ENCODE measurements at regions not wholly inside any gene's neighbourhood (a gene's known extent, or its start where the extent isn't known, plus 50 kb on each side); places are given as distances from the start of the nearest gene placed in this dataset.
A peak's percentile ranks its signal among the peaks of the same experiment; 100 is the strongest.

DNA sequence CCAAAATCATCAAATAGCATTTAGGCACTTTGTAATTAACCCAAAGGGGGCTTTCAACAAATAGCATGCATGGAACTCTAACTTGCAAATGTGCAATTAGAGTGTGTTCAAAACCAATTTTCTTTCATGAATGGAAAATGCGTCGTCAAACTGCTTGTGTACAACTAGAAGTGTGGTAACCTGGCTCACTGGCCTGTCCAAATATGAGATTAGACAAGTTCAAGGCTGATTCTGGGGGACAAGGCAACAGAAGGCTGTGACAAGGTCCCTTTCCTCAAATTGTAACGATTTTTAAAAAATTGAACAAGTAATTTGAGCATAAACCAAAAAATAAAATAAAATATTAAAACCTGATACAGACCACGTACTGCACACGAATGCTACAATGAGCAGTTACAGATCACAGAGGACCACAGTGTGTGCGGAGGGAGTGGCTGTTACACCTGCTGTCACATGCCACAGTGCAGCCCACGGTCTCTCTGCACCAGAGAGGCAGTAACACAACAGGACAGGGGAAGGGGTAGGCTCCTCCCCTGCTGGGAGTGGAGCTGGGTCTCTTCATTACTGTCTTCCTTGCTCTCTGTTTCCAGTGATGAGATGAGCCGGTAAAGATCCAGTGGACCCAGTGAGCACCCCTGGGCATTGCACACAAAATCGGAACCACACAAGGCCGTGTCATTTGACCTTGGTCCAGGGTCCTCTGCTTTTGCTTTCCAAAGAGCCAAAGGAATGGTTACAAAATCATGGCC lies 252.2 kb upstream of the PDE10A start:
- DNase-seq (ENCODE audit: low read depth in 2 of 2): no peak

DNA sequence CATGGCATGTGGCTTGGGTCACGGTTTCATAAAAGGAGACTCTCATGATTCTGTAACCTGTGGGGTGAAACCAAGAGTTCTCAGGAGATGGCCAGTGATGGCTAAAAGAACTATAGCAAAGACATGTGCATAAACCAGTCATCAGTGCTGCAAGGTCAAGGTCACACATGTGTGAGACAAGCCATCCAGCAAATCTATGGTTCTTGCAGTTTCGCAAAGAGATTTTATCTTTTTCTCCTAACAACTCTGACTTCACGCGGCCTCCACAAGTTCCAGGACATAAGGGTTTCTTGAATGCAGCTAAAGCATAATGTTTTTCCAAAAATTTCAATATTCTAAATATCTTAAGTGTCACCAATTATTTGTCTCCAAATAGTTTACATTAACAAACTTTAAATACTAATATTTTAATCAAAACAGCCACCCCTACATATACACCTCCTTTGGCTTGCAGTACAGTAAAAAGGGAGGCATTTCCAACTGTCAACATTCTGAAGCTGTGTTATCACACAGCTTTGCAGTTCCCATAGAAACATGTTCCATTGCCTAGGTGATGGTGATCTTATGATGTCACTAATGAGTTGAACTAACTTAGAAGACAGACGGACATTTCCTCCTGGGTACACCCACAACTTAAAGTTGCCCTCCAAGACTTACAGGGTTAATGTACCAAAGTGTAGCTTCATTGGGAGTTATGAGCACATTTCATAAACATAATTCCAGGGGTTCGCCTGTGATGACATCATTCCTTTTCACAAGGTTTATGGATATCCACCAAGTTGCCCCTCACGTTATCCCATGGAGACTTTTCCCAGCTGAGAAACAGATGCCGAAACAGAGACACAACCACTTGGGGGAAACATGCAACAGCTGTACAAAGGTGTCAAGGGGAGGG lies 250.9 kb upstream of the PDE10A start:
- no peak for DNase-seq (ENCODE audit: low read depth in 2 of 2)

DNA sequence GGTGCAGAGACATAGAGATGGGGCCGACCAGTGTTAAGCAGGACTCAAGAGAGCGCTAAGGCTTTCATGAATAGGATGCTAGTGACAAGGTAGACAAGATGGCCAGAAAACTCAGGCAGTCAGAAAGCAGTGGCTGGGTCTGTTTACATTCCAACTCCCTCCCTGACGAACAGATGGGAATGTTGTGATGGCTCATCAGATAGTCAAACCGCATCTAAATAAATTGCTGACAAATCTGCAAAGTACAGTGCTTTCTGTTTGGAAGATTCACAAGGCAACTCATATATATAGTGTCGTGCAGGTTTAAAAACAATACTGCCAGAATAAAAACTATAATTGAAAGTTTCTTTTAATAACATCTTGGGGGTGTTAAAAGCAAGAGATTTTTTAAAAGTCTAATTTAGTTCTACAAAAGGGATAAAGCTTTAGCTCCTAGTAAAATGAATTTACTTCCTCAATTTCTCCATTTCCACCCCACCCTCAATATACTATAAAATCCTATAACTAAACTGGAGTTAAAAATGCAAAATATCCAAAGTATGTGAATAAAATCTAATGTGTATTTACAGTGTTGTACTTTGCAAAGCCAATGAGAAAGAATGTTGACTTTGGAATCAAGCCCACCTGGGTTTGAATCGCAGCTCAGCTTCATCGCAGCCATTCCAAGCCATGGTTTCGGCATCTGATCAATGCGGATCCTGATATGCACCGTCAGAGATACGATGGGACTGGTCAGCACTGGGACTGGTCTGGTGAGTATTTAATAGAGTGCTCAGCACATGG lies 247.3 kb upstream of the PDE10A start:
- no peak for DNase-seq (ENCODE audit: low read depth in 2 of 2)

DNA sequence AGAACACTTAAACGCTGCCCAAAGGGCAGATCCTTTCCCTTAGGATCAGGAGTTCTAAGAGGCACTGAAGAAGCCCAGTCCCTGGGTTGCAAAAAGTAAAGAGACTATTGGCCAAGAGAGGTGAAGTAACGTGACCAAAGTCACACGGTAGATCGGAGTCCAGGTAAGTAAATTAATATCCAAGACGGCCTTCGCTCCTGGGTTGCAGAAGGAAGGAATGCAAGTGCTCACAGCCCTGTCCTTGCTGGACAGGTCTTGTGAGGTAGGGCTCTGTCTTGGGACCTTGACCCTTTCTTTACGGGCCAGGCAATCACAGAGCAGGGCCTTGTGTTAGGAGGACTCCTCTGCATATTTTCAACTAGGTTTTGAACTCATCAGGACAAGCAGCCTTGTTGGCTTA lies 243.7 kb upstream of the PDE10A start:
- DNase-seq (ENCODE audit: low read depth in 2 of 2): no peak

DNA sequence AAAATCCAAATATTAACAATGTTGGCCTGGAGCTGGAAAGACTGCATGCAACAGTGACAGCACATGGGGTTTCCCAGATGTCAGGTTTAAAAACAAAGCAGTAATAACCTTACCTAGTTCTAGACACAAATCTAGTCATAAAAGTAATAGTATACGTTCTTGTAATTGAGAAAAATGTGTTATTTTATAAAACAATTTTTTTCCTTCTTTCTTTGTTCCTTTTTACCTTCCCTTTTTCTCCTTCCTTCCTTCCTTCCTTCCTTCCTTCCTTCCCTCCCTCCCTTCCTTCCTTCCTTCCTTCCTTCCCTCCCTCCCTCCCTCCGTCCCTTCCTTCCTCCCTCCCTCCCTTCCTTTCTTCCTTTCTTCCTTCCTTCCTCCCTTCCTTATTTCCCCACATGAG lies 242.7 kb upstream of the PDE10A start:
- no peak for DNase-seq (ENCODE audit: low read depth in 2 of 2)

DNA sequence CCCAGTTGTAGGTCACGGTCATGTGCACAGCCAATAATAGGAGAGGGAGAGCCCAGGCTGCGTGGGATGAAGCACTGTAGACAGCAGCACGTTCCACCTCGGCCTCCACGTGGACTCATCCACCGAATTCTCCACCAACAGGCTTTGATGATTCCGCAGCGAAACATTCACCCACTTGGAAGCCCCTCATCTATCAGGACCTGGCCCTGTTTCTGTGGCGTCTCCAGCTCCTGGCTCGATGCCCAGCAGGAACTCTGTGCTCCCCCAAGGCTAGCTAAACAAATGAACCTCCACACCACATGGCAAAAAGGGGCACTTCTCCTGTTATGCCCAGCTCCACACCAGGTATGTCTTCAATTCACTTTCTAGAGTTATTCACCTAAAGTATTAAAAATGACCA lies 237.9 kb upstream of the PDE10A start:
- DNase-seq (ENCODE audit: low read depth in 2 of 2): no peak

DNA sequence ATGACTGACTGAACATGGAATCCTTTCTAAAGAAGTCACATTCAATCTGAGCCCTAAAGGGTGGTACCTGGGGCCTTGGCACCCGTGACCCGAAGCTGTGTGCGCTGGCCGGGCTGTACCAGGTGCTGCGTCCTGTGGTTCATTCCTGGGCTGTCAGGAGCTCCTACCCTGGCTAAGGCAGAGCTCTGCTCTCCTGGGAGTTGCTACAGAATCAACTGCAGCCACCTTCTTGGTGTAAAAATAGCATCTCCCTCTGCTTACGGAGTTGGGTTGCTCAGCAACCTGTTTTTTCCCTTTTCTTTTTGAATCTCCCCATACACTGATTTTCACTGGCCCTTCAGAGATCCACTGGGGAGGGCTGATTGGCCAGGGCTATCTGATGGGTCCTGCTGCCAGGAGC lies 236.6 kb upstream of the PDE10A start:
- no peak for DNase-seq (ENCODE audit: low read depth in 2 of 2)

DNA sequence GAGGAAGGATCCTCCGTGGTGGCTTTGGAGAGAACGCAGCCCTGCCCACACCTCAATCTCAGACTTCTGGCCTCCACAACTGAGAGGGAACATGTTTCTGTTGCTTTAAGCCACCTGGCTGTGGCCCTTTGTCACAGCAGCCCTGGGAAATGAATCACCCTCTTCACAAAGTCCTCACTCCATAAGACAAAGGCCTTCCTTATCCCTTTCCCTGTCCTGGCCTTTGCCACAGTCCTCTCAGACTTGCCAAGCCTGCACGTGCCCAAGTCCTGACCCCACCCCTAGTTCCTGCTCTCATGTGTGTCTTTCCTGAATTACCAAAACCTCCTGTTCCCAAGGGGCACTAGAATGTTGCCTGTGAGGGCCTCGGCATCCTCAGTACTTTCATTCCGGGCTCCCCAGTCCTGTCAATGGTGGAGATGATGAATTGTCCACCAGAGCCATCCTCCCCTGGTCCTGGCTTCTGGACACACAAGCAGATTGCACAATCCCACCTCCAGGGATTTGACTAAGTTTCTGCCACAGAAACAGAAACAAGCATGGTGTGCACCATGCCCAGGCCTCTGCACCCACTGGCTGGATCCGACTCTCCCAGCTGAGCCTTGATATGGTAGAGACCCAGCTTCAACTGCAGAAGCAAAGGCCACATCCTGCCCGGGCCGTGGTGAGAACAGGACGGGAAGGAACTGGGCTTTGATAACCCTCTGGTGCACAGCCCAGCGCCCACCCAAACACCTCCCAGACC lies 232.6 kb upstream of the PDE10A start:
- DNase-seq (ENCODE audit: low read depth in 2 of 2): no peak

DNA sequence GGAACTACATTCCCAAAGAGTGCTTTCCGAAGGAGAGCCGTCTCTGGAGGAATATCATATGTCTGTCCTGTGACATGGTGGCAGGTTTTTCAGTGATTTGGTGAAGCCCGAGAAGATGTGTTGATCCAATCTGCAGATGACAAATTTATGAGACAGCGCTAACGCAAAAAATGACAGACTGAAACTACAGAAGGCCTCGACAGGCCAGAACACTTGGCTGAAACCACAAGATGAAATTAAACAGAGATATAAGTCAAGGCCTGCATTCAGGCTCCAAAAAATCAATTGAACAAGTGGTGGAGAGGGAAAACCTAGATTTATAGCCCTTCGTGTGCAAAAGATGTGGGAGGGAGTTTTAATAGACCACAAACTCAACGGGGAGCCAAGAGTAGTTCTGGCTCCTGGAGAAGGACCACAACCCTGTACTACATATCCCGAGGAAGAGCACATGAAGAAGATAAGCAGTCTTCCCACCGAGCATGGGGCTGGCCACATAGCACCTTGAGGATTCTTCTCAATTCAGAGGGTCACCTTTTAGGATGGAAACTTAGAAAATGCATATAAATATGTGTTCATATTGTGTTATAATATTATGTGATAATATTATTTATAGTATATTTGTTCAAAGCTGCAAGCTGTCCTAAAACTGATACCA lies 231.3 kb upstream of the PDE10A start:
- DNase-seq (ENCODE audit: low read depth in 2 of 2): no peak

DNA sequence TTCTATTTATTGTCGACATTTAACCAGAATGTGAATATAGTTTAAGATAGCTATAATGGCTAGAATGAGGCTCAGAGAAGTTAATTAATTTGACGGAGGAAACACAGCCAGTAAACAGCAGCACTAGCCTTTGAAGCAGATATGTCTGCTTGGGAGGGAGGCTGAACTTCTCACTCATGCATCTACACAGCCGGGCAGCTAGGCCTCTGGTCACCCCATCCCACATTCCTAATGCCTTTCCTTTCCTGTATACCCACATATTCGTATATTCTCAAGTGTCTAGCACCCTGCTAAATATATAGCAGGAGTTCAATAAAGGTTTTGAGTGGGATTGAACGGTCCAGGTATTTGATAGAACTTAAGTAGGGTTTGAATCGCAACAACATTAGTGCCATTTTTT lies 230.4 kb upstream of the PDE10A start:
- no peak for DNase-seq (ENCODE audit: low read depth in 2 of 2)

DNA sequence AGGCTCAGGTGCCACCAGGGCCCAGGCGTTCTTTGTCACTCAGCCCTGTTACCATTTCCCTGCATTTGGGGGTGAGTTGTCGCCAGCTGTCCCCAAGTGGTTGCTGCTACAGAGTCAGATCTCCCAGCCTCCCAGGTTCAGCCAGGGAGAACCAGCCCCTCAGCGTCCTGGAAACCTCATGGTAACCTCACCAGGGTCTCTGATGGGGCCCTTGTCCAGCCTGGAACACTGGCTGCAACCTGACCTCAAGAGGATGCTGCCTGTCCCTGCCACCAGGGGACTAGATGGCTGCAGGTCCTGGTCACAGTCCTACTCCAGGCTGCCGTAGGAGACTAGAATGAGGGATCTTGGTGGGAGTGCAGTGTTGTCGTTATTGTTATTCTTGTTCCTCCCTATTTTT lies 228.3 kb upstream of the PDE10A start:
- DNase-seq (ENCODE audit: low read depth in 2 of 2): no peak

DNA sequence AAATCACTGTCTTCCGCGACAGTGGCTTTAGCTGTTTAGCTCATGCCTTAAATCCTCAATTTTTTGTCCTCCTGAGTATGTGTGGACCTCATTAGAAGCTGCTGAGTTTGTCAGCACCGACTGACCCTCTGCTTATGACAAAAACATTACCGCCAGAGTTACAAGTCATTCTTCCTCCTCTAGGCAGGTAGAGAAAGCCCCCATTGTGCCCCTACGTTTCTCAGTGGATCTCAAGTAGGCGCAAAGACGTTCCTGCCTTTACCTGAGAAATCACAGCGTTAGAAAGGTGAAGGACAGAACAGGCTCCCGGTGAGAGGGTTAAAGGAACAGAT lies 227.3 kb upstream of the PDE10A start:
- no peak for DNase-seq (ENCODE audit: low read depth in 2 of 2)

DNA sequence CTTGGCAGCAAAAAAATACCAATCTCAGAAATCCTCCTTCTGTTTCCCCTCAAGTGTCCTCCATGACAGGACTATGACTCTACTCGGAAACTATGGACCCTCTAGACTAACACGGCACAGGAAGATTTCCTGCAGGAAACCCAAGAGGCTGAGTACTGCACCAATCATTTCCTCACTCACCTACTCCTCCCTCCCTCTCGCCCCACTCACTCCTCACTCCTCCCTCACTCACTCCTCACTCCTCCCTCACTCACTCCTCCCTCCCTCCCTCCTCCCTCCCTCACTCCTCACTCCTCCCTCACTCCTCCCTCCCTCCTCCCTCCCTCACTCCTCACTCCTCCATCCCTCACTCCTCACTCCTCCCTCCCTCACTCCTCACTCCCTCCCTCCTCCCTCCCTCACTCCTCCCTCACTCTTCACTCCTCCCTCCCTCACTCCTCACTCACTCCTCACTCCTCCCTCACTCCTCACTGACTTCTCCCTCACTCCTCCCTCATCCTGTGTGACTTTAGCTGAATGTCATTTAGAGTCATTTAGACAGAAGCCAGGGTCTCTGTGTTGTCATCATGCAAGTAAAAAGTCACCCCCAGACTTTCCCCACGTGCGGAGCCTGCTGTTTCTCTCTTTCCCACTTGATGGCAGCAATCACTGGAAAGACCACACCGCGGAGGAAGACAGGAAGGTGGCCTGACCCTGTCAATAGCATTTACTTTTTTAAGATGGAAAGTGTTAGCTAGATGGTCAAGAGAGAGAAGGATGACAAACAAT lies 226.8 kb upstream of the PDE10A start:
- DNase-seq (ENCODE audit: low read depth in 2 of 2): no peak

DNA sequence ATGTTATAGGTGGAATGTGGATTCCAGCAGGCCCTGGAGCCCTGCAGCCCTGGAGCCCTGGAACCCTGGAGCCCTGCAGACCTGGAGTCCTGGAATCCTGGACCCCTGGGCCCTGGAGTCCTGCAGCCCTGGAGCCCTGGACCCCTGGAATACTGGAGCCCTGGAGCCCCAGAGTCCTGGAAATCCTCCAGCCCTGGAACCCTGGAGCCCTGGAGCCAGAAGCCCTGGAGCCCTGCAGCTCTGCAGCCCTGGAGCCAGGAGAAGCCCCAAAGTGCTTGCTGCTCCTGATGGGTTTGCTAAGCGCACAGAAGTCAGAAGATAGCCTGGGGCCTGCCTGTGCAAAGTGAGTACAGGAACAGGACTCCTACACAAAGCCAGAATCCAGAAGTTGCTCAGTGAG lies 223.1 kb upstream of the PDE10A start:
- DNase-seq (ENCODE audit: low read depth in 2 of 2): no peak

DNA sequence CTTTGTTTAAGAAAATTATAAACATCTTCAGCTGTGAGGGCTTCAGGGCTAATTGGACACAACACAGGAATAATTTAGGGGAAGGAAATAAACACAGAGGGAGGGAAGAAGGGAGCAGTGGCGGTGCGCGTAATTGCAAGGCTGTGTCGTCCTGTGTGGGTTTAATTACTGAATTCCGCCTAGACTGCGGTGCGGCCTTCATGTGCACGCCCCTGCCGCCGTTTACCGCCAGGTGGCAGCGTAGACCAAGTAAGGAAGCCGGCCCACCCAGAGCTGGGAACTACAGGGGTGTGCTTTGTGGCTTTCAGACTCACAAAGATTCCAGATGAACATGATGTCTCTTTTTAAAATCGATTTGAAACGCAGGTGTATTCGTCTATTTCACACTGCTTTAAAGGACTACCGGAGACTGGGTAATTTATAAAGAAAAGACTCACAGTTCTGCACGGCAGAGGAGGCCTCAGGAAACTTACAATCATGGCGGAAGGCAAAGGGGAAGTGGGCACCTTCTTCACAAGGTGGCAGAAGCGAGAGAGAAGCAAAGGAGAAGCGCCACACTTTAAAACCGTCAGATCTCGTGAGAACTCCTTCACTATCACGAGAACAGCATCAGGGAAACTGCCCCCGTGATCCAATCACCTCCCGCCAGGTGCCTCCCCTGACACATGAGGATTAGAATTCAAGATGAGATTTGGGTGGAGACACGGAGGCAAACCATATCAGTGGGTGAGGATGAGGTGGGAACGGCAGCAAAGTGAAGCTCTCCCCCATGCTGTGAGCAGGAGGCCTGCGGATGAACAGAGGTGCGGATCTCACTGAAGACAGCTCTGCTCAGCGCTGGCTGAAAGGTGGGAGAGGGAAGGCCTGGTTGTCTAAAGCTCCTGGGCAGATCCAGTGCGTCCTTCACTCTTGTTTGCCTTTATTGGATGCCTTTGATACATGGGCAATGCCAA lies 222.0 kb upstream of the PDE10A start:
- peak; percentile 62 to 69 for DNase-seq (ENCODE audit: low read depth in 2 of 2)

DNA sequence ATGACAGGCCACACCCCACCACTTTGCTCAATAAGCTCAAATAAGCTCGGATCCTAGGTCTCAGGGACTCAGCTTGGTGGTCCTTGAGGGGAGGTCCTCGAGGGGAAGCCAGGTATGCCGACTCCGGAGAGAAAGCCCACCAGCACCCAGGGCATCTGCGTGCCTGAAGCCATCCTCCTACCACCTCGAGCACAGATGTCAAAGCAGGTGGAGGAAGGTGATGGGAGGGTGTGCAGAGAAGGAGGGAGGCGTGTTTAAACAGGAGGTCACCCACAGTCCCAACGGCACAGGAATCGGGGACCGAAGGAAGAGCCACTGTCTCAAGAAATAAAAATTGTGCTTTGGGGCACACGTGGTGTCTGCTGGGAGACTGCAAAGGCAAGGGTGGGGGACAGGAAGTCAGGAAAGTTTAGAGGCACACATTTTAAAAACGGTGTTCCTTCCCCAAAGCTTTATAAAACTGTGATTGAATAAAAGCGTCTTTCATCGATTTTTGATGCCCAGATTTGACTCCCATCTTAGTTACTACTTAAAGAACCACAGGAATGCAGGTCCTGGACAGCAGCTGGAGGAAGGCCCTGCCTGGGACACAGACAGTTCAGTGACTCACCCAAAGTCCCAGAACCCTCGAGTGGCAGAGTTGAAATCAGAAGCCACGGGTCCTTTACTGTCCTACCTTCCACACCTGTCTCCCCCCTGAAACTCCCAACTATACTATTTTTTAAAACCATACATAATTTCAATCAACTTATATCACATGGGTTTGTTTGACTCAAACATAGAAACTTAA lies 221.0 kb upstream of the PDE10A start:
- DNase-seq (ENCODE audit: low read depth in 2 of 2): no peak

DNA sequence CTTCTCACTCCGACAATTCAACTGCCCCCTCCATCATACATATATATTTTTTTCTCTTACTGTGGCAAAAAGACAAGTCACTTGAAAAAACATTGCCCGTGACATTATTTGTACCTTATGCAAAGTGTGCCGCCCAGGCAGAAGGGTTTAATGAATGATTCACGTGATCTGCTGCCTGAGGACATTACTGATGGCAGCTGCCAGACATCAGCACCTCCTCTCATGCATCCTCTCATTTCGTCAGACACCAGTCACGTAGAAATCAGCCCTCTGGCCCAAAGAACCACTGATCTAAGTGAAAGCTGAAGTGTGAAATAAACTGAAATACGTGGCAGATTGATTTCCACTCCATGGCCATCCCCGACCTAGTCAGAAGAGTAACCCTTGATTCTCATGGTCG lies 218.8 kb upstream of the PDE10A start:
- no peak for DNase-seq (ENCODE audit: low read depth in 2 of 2)

DNA sequence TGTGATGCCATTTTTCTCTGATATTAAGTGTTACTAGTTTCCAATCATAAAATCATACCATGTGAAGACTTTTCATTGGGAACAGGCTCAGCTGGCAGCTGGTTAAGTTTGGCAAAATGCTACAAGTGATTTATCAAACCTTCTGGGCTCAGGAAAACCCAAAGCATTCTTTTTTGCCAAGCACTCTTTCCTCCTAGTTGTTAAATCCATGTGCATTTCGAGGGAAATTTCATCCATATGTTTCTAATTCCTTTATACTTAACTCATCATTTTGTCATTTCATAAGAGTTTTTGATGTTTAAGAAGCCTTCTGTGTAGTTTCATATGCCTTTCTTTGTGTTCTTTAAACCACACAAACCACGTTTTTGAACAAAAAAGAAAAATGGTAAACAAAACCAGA lies 217.6 kb upstream of the PDE10A start:
- DNase-seq (ENCODE audit: low read depth in 2 of 2): no peak

DNA sequence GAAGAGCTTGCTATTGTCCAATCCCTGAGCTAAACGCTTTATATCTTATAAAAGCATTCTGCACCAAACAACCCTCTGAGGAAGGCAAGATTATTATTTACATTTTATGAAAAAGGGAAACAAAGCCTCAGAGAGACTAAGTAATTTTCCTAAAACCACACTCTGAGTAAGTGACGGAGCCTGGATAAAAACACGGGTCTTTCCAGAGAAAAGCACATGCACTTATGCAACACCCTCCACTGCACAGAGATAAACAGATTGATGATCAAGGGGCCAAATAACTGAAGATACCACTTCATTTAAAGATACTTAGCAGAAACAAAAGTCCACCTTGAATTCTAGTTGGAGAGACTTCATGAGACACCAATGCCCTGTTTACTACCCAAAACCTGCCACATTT lies 214.7 kb upstream of the PDE10A start:
- DNase-seq (ENCODE audit: low read depth in 2 of 2): no peak

Measured in stimulated activated CD4-positive, alpha-beta T cell treated with anti-CD3 and anti-CD28 coated beads, Interleukin-4, amount 100 ng/mL, for 48 hours (primary cell).